Gastroesophageal sphincter (tissue), 4 donors: ENCODE measurements at regions not wholly inside any gene's neighbourhood (a gene's known extent, or its start where the extent isn't known, plus 50 kb on each side); places are given as distances from the start of the nearest gene placed in this dataset.

Source experiments
- ATAC-seq: fragments of 150-250 bp; one replicate; pipeline ENCODE4 v1.9.1; 2016; ENCODE audit warnings: mild to moderate bottlenecking, moderate library complexity
- H3K27ac ChIP-seq, 4 donors: fragments of 200-600 bp; sonication (generic) in 3 of 4; 1 replicate in 3 of 4; 2 replicates in 1 of 4; pipeline ENCODE4 v1.5.1; 2016 to 2019
- H3K27me3 ChIP-seq: fragments of 200-600 bp; sonication (generic); one replicate; pipeline ENCODE4 v1.5.1; 2019
- H3K36me3 ChIP-seq, 2 donors: fragments of 200-600 bp; sonication (generic); one replicate each; pipeline ENCODE4 v1.5.1; 2019; ENCODE audit warnings: control low read depth in 1 of 2
- H3K4me1 ChIP-seq, 3 donors: fragments of 200-600 bp; sonication (generic); 1 replicate in 2 of 3; 2 replicates in 1 of 3; pipeline ENCODE4 v1.5.1; 2016 to 2019; ENCODE audit warnings: control low read depth in 2 of 3
- H3K4me3 ChIP-seq, 2 donors: fragments of 200-600 bp; sonication (generic); one replicate each; pipeline ENCODE4 v1.5.1; 2019; ENCODE audit warnings: mild to moderate bottlenecking in 1 of 2, moderate library complexity in 1 of 2
- H3K9me3 ChIP-seq, 3 donors: fragments of 200-600 bp; sonication (generic); one replicate each; pipeline ENCODE4 v1.5.1; 2017 to 2019; ENCODE audit warnings: control low read depth in 2 of 3
- EP300 ChIP-seq: sonication (generic); formaldehyde crosslinking; IDR thresholded peaks from one replicate; pipeline ENCODE4 v1.6.1; 2017; ENCODE audit warnings: antibody characterized with exemption, mild to moderate bottlenecking
- POLR2A ChIP-seq, 2 donors: fragments of 450-650 bp; IDR thresholded peaks; one replicate each; pipeline ENCODE4 v1.6.1; 2017; ENCODE audit warnings: antibody characterized with exemption in 2 of 2, mild to moderate bottlenecking in 2 of 2, moderate library complexity in 1 of 2
- POLR2AphosphoS5 ChIP-seq: sonication (generic); formaldehyde crosslinking; IDR thresholded peaks from one replicate; pipeline ENCODE4 v1.6.1; 2017; ENCODE audit warnings: antibody characterized with exemption
- WGBS, 2 donors: methylation state at CpG; one replicate each; pipeline ENCODE4 v1.1.5; 2018; ENCODE audit warnings: low coverage in 1 of 2; 5-methylcytosine and 5-hydroxymethylcytosine counted together
- TF ChIP-seq, protein P1 (sequence below), 4 experiments: fragments of 200-600 bp in 2 of 4; fragments of 450-650 bp in 2 of 4; sonication (generic) in 1 of 4; IDR thresholded peaks; one replicate each; pipeline ENCODE4 v1.5.1; 2017 to 2019; ENCODE audit warnings: antibody characterized with exemption in 4 of 4, mild to moderate bottlenecking in 2 of 4, moderate library complexity in 2 of 4

GRCh38 chr2:210915912-210916311 lies 359.5 kb downstream of the CPS1 start:
- Histone ChIP-seq H3K36me3 (no peaks in the 10 kb centered on the region), H3K4me1 (no peaks in the 10 kb centered on the region), H3K4me3 (no peak overlapping the region), H3K9me3 (peaks cover 0 to 4% (median 0%) of the 10 kb centered on the region in 3 donors), H3K27ac (no peak overlapping the region), H3K27me3 (no peaks in the 10 kb centered on the region)
- WGBS, 2 donors = 71 to 73% methylated on average over 1 of the region's 1 CpG
- TF ChIP-seq POLR2AphosphoS5 = no peak
- no peak for TF ChIP-seq POLR2A (IDR thresholded peaks at IDR 0.05)
- TF ChIP-seq, protein P1, sequence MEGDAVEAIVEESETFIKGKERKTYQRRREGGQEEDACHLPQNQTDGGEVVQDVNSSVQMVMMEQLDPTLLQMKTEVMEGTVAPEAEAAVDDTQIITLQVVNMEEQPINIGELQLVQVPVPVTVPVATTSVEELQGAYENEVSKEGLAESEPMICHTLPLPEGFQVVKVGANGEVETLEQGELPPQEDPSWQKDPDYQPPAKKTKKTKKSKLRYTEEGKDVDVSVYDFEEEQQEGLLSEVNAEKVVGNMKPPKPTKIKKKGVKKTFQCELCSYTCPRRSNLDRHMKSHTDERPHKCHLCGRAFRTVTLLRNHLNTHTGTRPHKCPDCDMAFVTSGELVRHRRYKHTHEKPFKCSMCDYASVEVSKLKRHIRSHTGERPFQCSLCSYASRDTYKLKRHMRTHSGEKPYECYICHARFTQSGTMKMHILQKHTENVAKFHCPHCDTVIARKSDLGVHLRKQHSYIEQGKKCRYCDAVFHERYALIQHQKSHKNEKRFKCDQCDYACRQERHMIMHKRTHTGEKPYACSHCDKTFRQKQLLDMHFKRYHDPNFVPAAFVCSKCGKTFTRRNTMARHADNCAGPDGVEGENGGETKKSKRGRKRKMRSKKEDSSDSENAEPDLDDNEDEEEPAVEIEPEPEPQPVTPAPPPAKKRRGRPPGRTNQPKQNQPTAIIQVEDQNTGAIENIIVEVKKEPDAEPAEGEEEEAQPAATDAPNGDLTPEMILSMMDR (IDR thresholded peaks at IDR 0.05) = no peak
- TF ChIP-seq EP300 = no peak
- ATAC-seq = no peak

DNA sequence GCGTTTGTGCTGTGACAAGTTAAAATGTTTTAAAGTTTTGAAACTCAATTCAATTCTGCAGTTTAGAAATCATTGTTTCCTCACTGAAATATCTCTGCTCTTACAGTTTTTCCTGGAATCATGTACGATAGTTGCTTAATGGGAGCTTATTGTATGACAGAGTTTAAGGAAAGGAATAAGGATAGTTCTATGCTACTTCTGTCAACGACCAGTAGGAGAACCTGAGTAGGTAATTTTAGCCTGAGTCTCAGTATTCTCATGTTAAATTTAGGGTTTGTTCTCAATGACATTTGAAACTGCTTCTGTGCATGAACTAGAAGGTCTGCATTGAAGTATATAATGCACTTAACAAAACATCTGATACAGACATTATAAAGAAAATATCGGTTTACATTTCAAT lies 361.1 kb downstream of the CPS1 start:
- Histone ChIP-seq H3K9me3 (peaks cover 0 to 9% (median 0%) of the 10 kb centered on the region in 3 donors), H3K36me3 (no peaks in the 10 kb centered on the region), H3K4me1 (no peaks in the 10 kb centered on the region), H3K27me3 (no peaks in the 10 kb centered on the region), H3K4me3 (no peak overlapping the region), H3K27ac (no peak overlapping the region)
- TF ChIP-seq, protein P1 (IDR thresholded peaks at IDR 0.05) = no peak
- TF ChIP-seq POLR2A (IDR thresholded peaks at IDR 0.05) (no peak), EP300 (no peak), POLR2AphosphoS5 (no peak)
- 53 to 67% methylated on average over 4 of the region's 4 CpGs for WGBS, 2 donors
- ATAC-seq = no peak

DNA sequence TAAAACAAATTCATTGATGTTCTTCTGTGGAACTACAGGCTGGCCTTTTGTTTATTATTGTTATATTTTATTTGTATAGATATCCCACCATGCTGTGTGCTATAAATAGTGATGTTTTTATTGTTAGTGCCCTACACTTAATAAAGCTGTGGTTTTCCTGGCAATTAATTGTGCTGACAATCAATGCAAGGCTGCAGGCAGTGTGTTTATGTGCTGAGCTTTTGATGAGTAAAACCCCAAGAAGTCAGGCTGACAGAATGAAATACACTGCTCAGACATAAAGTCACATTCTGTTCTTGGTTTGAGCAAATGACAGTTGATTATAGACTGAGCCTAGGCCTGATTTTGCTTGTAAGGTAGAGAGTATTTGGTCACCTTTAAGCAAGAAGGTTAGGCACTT lies 362.7 kb downstream of the CPS1 start:
- TF ChIP-seq POLR2AphosphoS5 (no peak), POLR2A (IDR thresholded peaks at IDR 0.05) (no peak), EP300 (no peak)
- TF ChIP-seq, protein P1 (IDR thresholded peaks at IDR 0.05) = no peak
- no peaks in the 10 kb centered on the region for H3K27me3 ChIP-seq
- no peak for ATAC-seq
- no peak overlapping the region for H3K27ac ChIP-seq
- H3K4me3 ChIP-seq = no peak overlapping the region
- no peaks in the 10 kb centered on the region for H3K36me3 ChIP-seq
- H3K4me1 ChIP-seq = no peaks in the 10 kb centered on the region
- H3K9me3 ChIP-seq = peaks cover 0 to 8% (median 0%) of the 10 kb centered on the region in 3 donors

DNA sequence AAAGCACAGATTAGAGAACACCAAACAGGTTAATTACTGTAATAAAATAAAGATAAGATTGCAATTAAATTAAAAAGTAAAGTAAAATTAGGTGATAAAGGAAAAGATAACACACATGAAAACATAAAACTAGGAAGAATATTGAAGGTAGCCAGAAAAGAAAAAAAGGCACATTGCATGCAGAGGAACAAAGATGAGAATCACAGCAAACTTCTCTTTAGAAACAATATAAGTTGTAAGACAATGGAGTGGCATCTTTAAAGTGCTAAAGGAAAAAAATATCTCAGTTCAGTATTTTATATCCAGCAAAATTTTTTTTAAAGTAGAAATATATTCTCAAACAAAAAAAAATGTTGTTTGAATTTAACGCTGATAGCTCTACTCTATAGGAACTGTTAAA lies 366.0 kb downstream of the CPS1 start:
- no peaks in the 10 kb centered on the region for H3K4me1 ChIP-seq
- no peak overlapping the region for H3K4me3 ChIP-seq
- no peak for ATAC-seq
- 88 to 100% methylated on average over 1 of the region's 1 CpG for WGBS, 2 donors
- H3K27me3 ChIP-seq = no peaks in the 10 kb centered on the region
- no peak overlapping the region for H3K27ac ChIP-seq
- no peaks in the 10 kb centered on the region for H3K36me3 ChIP-seq
- TF ChIP-seq POLR2A (IDR thresholded peaks at IDR 0.05) (no peak), POLR2AphosphoS5 (no peak), EP300 (no peak)
- TF ChIP-seq, protein P1 (IDR thresholded peaks at IDR 0.05) = no peak
- H3K9me3 ChIP-seq = peaks cover 0 to 5% (median 0%) of the 10 kb centered on the region in 3 donors

DNA sequence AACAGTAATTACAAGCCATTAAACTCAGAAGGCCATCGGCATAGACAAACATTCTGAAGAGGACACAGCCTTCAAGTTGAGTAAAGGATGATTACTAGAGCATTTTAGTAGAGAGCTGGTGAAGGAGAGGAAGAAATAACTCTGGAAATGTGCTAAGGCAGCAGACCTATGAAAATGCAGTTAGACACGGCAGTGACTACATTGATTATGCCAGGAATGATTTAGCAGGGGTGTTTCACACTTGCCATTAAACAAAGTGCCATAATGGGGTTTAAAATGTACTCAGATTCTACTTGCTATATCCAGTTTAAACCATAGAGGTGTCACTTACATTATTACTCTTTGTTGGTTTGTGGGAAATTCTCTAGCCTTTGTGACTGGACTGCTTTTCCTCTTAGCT lies 372.3 kb downstream of the CPS1 start:
- H3K36me3 ChIP-seq = no peaks in the 10 kb centered on the region
- 22 to 32% methylated on average over 2 of the region's 2 CpGs for WGBS, 2 donors
- TF ChIP-seq POLR2AphosphoS5 = no peak
- no peak for TF ChIP-seq EP300
- no peak for TF ChIP-seq POLR2A (IDR thresholded peaks at IDR 0.05)
- TF ChIP-seq, protein P1 (IDR thresholded peaks at IDR 0.05) = no peak
- H3K27me3 ChIP-seq = no peaks in the 10 kb centered on the region
- no peaks in the 10 kb centered on the region for H3K4me1 ChIP-seq
- H3K4me3 ChIP-seq = no peak overlapping the region
- H3K9me3 ChIP-seq = no peaks in the 10 kb centered on the region
- ATAC-seq = no peak
- H3K27ac ChIP-seq = no peak overlapping the region
